RWPE2 (cell line): ENCODE measurements at regions not wholly inside any gene's neighbourhood (a gene's known extent, or its start where the extent isn't known, plus 50 kb on each side); places are given as distances from the start of the nearest gene placed in this dataset.
A peak's percentile ranks its signal among the peaks of the same experiment; 100 is the strongest.

Source experiments
- ATAC-seq: fragments of 200-7000 bp; cut with Tn5 transposase; 3 replicates; pipeline ENCODE4 v1.9.1; 2021; ENCODE audit warnings: low read depth
- DNase-seq: peaks from one replicate; pipeline ENCODE4 v3.0.0-alpha.2; 2020; ENCODE audit warnings: low spot score
- H3K27ac ChIP-seq: fragments of 450-650 bp; 2 replicates; pipeline ENCODE4 v1.5.1; 2017; ENCODE audit warnings: mild to moderate bottlenecking; ENCODE audit not compliant: poor library complexity, severe bottlenecking
- H3K27me3 ChIP-seq: fragments of 250-450 bp; sonication (Bioruptor Pico); 2 replicates; pipeline ENCODE4 v1.5.1; 2021; ENCODE audit warnings: mild to moderate bottlenecking, moderate library complexity; ENCODE audit not compliant: insufficient read depth, poor library complexity, severe bottlenecking
- H3K36me3 ChIP-seq: fragments of 250-450 bp; sonication (Bioruptor Pico); 2 replicates; pipeline ENCODE4 v1.5.1; 2020; ENCODE audit warnings: low read depth, mild to moderate bottlenecking, moderate library complexity
- H3K4me1 ChIP-seq: fragments of 250-450 bp; sonication (Bioruptor Pico); 2 replicates; pipeline ENCODE4 v1.5.1; 2021; ENCODE audit warnings: mild to moderate bottlenecking, moderate library complexity; ENCODE audit not compliant: insufficient read depth, poor library complexity, severe bottlenecking
- H3K4me3 ChIP-seq: fragments of 250-450 bp; sonication (Bioruptor Pico); 2 replicates; pipeline ENCODE4 v1.5.1; 2021; ENCODE audit warnings: mild to moderate bottlenecking, moderate library complexity; ENCODE audit not compliant: severe bottlenecking
- H3K9me3 ChIP-seq: fragments of 250-450 bp; sonication (Bioruptor Pico); 2 replicates; pipeline ENCODE4 v1.5.1; 2021; ENCODE audit warnings: mild to moderate bottlenecking, moderate library complexity; ENCODE audit not compliant: severe bottlenecking
- CTCF ChIP-seq: fragments of 450-650 bp; IDR thresholded peaks from one replicate; pipeline ENCODE4 v1.5.1; 2017; ENCODE audit warnings: mild to moderate bottlenecking, moderate library complexity; ENCODE audit not compliant: poor library complexity, severe bottlenecking

- ATAC-seq = no peak
- H3K9me3 ChIP-seq = no peaks in the 10 kb centered on the region
- H3K4me3 ChIP-seq = no peak overlapping the region
- no peaks in the 10 kb centered on the region for H3K4me1 ChIP-seq
- no peak for DNase-seq
- H3K27ac ChIP-seq = no peak overlapping the region
- TF ChIP-seq CTCF = no peak
- no peaks in the 10 kb centered on the region for H3K27me3 ChIP-seq
- no peaks in the 10 kb centered on the region for H3K36me3 ChIP-seq
Observed at GRCh38 chr10:130459851-130460490, 323.8 kb downstream of the GLRX3 start.

GRCh38 chr10:130461631-130462030 lies 325.4 kb downstream of the GLRX3 start:
- H3K36me3 ChIP-seq = no peaks in the 10 kb centered on the region
- H3K4me3 ChIP-seq = no peak overlapping the region
- DNase-seq (no peak), ATAC-seq (no peak)
- no peak overlapping the region for H3K27ac ChIP-seq
- no peaks in the 10 kb centered on the region for H3K9me3 ChIP-seq
- no peak for TF ChIP-seq CTCF
- H3K27me3 ChIP-seq = no peaks in the 10 kb centered on the region
- no peaks in the 10 kb centered on the region for H3K4me1 ChIP-seq

GRCh38 chr10:130463104-130463875 lies 327.1 kb downstream of the GLRX3 start:
- ATAC-seq (0 out of 3 replicates have a peak, but pooled peaks have one; percentile 10), DNase-seq (no peak)
- H3K36me3 ChIP-seq = no peaks in the 10 kb centered on the region
- no peaks in the 10 kb centered on the region for H3K27me3 ChIP-seq
- no peaks in the 10 kb centered on the region for H3K4me1 ChIP-seq
- no peak overlapping the region for H3K27ac ChIP-seq
- no peak overlapping the region for H3K4me3 ChIP-seq
- no peaks in the 10 kb centered on the region for H3K9me3 ChIP-seq
- TF ChIP-seq CTCF = no peak

- Histone ChIP-seq H3K9me3 (no peaks in the 10 kb centered on the region), H3K36me3 (no peaks in the 10 kb centered on the region), H3K27ac (no peak overlapping the region), H3K27me3 (no peaks in the 10 kb centered on the region), H3K4me3 (no peak overlapping the region), H3K4me1 (no peaks in the 10 kb centered on the region)
- DNase-seq (no peak), ATAC-seq (peak; percentile 57)
- no peak for TF ChIP-seq CTCF
Observed at GRCh38 chr10:130463876-130464364, 327.7 kb downstream of the GLRX3 start.

GRCh38 chr10:130464426-130464825 lies 328.2 kb downstream of the GLRX3 start:
- TF ChIP-seq CTCF = no peak
- Histone ChIP-seq H3K9me3 (no peaks in the 10 kb centered on the region), H3K27ac (no peak overlapping the region), H3K27me3 (no peaks in the 10 kb centered on the region), H3K4me3 (no peak overlapping the region), H3K36me3 (no peaks in the 10 kb centered on the region), H3K4me1 (no peaks in the 10 kb centered on the region)
- ATAC-seq (no peak), DNase-seq (no peak)
